ENCODE measurements at regions not wholly inside any gene's neighbourhood (a gene's known extent, or its start where the extent isn't known, plus 50 kb on each side); places are given as distances from the start of the nearest gene placed in this dataset.

DNA sequence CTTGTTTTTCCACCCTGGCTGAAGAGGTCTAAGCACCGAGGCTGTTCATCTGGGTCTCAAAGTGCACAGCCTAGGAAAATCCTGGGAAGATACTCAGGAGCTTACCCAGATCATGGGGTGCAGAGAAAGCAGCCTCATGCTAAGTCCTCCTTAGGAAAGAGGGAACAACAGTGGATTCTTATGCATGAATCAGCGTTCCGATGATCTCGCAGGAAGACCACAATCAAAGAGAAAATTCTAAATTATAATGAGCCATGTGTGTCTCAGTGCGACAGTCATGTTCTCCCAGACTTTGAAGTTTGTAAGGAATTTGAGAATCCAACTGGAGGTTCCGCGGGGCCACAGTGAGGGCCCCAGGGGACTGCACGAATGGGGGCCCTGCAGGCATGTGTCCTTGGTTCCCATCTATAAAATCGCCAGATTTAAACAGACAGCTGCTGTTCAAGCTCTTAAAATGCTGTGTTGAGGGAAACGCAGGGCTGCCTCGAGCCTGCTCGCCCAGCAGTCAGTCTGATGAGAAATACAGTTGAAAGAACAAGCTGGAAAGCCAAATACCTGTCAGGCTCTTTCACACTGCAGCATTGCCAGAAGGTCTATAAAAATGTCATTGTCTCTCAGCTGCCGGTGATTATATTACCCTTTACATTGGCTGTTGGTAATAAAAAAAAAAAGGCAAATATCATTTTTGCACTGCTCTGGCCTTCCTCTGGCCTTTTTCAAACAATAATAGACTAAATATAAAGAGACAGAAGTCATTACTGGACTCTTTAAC is 152.1 kb downstream of the PMP22 start:
- CTCF ChIA-PET = no interaction called here
- POLR2A ChIA-PET = no interaction called here

DNA sequence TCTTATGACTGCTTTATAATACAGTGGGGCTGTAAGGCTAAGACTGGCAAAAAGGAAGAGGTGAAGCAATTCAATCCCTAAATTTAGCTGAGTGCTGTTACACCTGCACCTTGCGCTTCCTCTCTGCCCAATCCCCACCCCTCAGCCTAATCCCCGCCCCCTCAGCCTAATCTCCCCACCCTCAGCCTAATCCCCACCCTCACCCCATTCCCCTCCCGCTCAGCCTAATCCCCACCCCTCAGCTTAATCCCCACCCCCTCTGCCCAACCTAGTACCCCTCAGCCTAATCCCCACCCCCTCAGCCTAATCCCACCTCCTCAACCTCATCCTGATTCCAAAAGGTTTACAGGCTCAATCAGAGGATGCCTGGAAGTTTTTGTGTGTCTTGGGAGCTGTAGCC is 155.5 kb downstream of the PMP22 start:
- ChIA-PET CTCF (no interaction called here), POLR2A (no interaction called here)

DNA sequence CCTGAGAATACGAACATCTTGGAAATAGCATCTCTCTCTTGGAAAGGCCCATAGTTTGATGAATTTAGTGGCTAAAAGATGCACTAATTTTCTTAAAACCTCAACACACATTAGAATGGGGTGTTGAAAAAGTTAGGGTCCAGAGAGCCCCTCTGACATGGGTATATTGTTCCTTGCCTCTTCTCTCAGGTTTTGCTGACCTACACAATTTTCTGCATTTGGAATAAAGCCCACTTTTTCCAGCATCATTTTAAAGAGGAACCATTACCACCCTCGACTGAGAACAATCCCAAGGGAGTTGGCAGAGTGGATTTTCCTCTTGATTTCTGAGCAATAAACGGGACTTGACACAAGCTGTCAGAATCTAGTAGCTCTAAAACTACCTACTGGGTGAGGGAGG is 156.1 kb downstream of the PMP22 start:
- POLR2A ChIA-PET = no interaction called here
- CTCF ChIA-PET = no interaction called here

DNA sequence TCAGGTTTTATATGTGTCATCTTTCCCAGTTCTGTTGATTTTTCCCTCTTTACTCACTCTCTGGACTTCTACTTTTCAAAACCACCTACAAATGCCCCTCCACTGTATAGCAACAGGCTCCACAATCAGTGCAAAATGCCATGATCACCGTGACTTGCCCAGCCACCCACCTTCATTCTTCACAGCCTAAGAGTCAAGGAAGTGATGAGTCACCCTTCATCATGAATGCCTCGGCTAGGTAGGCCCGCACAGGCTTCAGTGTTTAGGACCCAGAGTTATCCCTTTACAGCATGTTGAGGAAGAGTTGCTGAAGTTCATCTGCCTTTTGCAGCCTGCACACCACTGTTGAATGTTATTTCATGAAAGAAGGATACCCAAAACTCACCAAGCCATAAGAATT is 158.6 kb downstream of the PMP22 start:
- ChIA-PET POLR2A (no interaction called here), CTCF (no interaction called here)

DNA sequence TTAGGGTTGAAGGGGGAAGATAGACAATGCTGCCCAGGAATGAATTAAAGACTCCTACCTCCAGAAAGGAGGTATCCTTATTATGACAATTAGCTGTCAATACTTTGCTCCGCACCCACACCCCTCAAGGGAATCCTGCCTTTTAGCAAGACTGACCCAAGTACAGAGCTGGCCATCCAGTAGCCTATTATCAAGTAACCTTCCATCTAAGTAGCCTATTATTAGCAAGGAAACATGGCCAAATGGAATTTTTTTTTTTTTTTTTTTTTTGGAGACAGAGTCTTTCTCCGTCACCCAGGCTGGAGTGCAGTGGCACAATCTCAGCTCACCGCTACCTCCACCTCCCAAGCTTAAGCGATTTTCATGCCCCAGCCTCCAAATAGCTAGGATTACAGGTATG is 161.3 kb downstream of the PMP22 start:
- POLR2A ChIA-PET = no interaction called here
- CTCF ChIA-PET = no interaction called here

DNA sequence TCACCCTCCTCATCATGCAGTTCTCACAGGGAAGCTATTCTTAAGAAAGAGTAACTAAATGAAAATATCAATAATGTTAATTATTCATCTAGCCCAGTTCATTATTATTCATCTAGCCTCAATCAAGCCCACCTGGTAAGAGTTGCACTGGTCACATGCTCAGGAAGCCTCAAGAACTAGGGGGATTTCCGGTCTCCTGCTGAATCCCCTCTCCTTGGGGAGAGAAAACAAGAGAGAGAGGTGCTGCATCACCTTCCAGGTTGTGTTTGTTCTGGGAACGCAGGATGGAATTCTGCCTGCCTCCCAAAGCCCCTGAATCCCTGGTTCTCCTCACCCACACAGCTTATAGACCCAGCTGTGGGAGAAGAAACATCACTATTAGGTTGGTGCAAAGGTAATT is 164.0 kb downstream of the PMP22 start:
- CTCF ChIA-PET = no interaction called here

DNA sequence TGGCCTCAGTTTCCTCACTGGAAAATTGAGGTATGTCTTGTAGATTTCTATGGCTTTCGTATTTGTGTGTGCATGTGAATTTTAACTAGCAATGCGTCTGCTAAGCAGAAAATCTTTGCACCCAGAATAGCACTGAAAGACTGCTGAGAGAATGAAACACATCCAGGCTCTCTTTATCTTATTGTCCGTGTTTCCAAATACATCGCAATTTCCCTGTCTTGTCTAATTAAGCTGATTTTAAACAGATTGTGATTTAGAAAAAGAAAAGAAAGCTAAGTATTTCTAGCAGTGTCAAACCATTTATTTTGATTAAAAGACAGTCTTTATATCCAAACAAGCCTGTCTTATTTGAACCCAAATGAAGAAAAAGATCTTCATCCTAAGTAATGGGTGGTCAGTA is 168.6 kb downstream of the PMP22 start:
- ChIA-PET POLR2A (no interaction called here), CTCF (no interaction called here)

More for the DNA sequence above, 164.0 kb downstream of the PMP22 start:
- POLR2A ChIA-PET = no interaction called here

DNA sequence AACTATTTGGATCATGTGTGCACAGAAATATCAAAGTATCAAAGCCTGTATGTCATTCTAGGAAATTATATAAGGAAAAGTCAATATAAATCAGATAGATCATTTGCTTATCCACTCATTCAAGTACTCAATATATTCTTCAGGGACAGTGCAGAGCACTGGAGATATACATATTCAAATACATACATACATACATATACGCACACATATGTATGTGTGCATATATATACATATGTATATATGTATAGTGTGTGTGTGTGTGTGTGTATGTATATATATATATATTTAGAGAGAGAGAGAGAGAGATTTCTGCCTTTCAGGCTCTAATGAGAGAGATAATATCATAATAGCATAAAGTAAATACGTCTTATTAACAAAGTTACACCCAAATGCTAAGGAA is 169.2 kb downstream of the PMP22 start:
- POLR2A ChIA-PET = no interaction called here
- CTCF ChIA-PET = no interaction called here

DNA sequence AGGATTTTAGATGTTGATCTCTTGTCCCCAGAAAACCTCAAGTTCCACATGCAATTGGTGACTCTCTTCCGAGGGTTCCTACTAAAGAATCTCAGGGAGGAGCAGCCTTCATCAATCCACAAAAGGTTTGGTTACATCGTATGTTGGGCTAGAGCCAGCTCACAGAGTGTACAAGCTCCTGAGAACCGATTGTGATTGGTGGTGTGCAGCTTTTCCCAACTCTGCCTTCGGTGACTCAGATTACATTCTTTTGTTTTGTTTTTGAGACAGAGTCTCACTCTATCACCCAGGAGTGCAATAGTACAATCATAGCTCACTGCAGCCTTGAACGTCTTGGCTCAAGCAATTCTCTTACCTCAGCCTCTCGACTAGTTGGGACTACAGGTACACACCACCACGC is 172.4 kb downstream of the PMP22 start:
- POLR2A ChIA-PET = no interaction called here

DNA sequence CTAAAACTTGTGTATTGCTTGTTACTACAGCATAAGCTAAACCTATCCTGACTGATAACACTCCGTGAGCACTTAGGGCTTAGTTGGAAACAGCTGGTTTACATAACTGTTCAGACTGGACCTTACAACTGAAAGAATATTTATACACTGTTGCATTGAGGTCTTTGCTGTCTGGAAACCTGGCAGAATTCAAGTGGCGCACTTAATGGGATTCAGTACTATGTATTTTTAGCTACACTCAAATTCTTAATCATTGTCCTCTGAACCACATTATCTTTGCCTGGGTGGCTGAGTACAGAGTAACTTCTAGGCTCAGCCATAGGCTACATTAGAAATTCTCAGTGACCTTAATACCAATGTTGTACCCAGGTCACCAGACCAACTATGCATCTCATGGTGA is 172.9 kb downstream of the PMP22 start:
- CTCF ChIA-PET = no interaction called here
- POLR2A ChIA-PET = no interaction called here

More for the DNA sequence above, 172.4 kb downstream of the PMP22 start:
- CTCF ChIA-PET = no interaction called here

DNA sequence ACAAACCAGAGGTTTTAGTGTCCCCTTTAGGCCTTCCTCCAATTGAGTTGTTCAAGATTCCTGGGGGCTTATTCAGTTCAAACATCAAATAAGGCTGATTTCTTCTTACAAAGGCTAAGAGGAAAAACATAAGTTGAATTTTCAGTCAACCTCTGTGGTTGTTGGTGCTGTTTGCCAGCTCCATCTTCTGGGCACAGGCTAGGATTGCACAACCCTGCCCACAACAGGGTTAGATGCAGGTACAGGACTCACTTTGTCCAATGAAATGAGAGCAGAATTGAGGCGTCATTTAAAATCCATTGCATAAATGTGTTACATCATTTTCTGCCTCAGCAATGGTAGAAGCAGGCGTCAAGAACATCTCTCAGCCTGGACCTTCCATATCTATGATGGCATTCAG is 173.3 kb downstream of the PMP22 start:
- ChIA-PET CTCF (no interaction called here), POLR2A (no interaction called here)

DNA sequence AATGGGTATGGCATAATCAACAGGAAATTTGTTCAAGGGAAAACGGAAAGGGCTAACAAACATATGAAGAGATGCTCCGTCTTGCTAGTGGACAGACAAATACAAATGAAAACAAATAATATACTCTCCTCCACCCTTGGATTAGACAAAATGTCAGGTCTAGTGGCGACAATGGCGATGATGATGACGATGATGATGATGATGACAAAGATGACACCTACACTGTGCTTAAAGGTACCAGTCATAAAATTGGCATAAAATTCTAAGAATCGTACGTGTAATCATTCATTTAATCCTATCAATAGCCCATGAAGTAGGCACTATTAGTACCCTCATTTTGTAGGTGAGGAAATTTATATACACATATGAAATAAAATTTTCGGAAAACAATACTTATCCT is 174.6 kb downstream of the PMP22 start:
- ChIA-PET CTCF (no interaction called here), POLR2A (no interaction called here)

DNA sequence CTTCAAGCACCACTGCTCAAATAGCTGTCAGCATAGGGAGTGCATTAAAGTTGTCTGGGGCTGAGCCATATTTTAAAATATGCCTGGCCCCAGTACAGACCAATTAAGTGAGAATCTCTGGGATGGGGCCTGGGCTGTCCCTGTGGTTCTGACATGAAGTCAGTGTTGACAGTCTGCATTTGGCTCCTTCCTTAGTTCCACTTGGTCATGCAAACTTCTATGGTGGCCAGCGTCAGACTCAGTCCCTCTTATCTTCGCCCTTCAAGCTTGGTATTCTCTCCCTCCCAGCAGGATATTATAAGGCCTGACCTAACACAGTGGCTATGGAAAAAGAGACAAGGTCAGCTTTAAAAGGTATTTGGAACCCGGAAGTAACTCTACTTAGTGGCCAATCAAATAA is 177.2 kb downstream of the PMP22 start:
- ChIA-PET CTCF (no interaction called here), POLR2A (no interaction called here)

DNA sequence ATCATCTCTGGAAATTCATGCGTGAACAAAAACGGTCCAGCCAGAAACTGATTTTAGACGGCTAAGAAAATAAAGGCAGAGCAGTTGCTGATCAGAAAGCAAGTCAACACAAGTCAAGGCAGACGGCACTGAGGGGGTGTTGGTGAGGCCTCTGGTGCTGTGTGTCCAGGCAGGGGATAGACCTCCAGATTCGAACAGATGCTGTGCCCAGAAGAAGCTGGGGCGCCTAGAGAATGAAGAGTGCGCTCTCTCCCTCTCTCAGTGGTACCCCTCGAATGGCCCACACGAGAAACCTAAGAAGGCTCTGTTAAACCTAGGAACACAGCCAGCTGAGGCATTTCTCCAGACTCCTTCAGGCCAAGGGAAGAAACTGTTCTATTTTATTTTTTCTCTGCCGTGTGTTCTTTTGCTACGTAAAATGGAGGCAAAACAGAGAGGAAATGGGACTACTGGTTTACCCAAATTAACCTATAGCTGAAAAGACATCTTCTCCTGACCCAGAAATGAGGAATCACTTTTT is 178.3 kb downstream of the PMP22 start:
- POLR2A ChIA-PET = no interaction called here
- CTCF ChIA-PET = no interaction called here

DNA sequence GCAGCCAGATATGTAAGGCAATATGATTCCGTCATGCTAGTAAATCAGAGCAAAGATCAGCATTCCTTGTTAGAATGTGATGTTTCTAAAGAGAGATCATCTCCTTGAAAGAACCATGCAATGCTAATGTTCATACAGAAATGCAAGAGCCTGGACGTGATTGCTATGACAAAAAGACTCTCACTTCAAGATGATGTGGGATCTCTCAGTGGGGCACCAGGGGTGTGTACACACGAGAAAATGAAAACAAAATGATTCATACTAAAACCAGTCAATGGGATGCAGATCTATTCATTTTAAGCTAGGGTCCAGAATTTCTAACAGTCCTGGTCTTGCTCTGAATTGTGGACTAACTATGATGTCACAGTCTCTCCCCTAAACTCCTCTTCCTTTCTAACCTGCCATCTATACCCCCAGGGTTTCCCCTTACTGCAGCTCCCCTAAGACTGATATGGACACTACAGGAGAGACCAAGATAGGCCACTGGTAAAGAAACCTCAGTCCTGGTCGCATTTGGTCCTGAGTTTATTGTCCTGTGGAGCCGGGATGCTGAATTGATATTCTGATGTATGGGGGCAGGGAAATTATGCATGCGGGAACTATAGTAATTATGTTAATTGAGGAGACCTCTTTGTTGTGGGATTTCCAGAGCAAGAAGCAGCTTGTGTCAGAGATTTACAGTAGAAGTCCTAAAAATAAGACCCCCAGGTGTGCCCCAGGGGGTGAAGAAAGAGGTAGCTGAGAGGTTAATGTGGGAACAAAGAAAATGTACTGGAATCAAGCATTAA is 179.0 kb downstream of the PMP22 start:
- ChIA-PET CTCF (no interaction called here), POLR2A (no interaction called here)

DNA sequence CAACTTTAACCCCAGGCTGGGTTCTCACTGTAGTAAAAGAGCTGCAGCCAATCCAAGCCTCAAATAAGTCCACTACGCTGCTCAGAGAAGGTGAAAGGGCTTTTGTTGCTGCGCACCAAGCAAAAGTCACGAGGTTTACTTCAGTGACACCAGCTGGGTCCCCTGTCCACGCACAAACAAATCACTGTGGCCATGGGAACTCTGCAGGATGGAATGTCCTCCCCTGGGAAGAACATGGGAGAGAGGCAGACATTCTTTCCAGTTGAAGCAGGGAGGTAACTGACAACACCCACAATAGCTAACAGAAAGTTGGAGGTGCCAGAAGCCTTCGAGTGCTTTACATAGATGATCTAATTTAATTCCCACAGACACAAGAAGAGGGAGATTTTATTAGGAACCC is 181.9 kb downstream of the PMP22 start:
- CTCF ChIA-PET = no interaction called here
- POLR2A ChIA-PET = no interaction called here

DNA sequence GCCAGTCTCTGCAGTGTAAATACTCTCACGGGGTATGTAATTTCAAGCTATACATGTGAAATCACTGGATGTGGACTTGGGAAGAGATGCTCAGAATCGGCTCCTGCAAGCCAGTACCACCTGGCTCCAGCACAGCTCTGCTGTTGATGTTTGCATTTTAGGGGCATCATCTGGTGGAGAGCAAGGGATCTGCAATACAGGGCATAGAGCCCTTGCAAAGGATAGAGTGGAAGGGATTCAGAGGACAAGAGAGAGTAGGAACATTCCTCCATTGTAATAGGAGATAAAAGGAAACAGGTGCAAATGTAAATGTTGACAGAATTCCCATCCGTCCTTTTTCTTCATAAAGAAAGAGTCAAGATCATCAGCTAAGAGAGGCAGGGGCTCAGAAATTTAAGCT is 184.1 kb downstream of the PMP22 start:
- ChIA-PET CTCF (no interaction called here), POLR2A (no interaction called here)

DNA sequence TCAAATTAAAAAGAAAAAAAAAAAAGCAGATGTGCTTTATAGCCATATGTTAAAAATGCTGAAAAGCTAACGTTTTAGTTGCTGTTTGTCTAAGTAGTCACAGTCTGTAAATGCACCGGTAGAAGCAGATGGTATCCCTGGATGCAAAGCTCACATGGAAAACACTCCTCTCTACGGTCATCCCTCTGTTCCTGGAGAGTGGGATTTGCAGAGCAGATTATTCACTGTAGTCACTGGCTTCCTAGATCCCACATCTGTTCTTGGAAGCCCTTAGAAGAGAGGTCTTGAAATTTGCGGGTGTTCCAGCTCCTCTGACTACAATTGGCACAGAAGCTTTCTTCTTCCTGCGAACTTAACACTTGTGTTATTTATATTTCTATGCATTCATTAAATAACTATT is 186.6 kb downstream of the PMP22 start:
- ChIA-PET POLR2A (no interaction called here), CTCF (no interaction called here)

DNA sequence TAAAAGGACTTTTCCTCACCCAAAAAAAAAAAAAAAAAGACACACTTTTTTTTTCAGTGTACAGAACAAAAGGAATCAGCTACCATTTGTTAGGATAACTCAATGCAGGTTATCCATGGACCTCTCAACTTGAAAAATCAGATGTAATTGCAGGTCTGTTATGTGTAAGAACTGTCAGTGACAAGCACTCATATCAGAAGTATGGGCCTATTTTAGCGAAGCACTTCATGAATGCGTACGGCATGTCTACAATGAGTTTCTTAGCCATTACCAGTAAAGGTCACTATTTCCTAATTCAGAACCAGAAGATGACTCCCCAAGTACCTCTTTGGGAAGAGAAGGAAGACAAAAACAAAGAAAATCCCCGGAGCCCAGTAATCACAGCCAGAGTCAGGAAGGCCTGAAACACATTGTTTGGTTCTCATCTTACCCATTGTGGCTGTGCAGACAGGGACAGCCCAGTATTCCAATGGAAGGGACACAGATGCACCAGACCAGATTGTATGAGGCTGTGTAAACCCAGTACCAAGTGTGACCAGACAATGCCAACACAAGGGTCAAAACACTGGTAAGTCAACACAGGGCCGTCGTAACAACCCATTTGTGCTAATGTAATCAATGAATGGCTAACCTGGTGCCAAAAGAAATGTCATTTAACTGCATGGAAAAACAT is 188.0 kb downstream of the PMP22 start:
- ChIA-PET CTCF (no interaction called here), POLR2A (no interaction called here)

DNA sequence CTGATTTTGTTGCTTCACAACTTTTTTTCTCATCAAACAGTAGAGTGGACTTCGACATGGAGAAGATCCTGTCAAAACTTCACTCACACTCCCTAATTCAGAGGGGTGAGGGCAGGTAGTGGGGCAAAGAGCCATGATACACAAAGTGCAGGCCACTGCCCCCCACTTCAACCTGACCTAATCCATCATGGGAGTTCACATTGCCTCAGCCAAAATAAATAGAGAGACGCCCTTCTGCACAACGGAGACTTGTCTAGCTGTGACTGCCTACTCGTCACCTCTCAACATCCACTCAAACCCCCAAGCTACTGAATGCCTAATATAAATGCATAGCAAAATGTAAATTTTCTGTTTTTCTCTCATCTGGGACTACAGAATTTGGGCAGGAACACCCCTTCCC is 213.2 kb downstream of the PMP22 start:
- POLR2A ChIA-PET = no interaction called here
- CTCF ChIA-PET = no interaction called here

DNA sequence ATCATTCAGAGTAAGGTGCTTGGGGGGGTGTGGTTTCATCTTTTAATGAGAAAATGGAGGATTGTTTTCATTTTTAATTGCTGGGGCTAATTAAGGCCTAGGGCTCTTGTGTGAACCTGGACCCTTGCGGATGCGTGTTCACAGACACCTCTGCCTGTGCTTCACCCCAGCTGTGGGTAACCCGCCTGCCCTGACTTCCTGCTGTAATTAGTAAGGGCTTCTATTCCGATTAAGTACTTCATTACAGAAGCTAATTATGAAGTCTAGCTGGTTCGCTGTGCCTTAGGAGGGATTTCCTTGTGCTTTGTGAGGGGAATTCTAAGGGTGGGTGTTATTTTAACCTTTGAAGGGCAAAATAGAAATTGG is 215.3 kb downstream of the PMP22 start:
- ChIA-PET CTCF (no interaction called here), POLR2A (no interaction called here)

All from activated CD8-positive, alpha-beta memory T cell treated with anti-CD3 and anti-CD28 coated beads for 36 hours (primary cell).